ENCODE measurements at regions not wholly inside any gene's neighbourhood (a gene's known extent, or its start where the extent isn't known, plus 50 kb on each side); places are given as distances from the start of the nearest gene placed in this dataset.
A peak's percentile ranks its signal among the peaks of the same experiment; 100 is the strongest.

- Histone ChIP-seq H3K9me3 (ENCODE audit: control insufficient read depth, low read length) (peaks cover 2% of the 10 kb centered on the region), H3K27me3 (replicated peaks; ENCODE audit: control insufficient read depth, insufficient read depth, low read length) (no peaks in the 10 kb centered on the region), H3K4me3 (ENCODE audit: low read length) (no peak overlapping the region), H3K36me3 (ENCODE audit: control insufficient read depth, insufficient read depth, low read length, severe bottlenecking) (no peaks in the 10 kb centered on the region), H3K9ac (ENCODE audit: low read length) (no peak overlapping the region), H3K4me1 (ENCODE audit: control insufficient read depth, insufficient read depth, low read length) (no peaks in the 10 kb centered on the region)
- DNase-seq (ENCODE audit: low read depth) = no peak
These were observed 68.7 kb upstream of the ADAMTS9 start for GRCh38 chr3:64756398-64756986.

DNA sequence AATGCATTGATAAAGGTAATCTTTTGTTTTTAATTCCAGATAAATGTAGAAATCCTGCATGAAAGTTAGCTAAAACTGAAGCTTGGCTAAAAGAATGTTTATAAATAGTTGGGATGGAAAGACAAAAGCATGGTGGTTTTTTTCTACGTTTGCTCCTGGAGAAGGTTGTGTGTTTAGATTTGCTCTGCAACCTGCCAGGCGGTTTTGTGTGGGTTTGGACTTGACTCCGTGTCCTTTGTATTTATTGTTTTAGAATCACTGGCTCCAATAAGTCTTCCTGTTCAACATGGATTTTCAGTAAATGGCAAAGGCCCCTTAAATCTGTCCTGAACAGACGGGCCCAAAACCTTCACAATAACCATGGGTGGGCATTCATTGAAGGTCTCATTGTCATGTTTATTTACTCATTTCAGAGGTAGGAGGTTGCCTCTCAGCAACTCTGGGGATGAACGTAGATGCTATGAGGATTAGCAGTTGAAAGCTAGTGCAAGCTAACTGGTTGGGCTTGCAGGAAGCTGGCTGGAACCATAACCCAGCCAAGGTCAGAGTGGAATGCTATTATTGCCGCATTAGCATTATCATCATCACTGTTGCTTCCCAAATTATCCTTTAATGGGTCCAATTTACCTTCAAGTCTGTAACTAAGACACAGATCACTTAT lies 60.6 kb upstream of the ADAMTS9 start:
- no peaks in the 10 kb centered on the region for H3K36me3 ChIP-seq (ENCODE audit: control insufficient read depth, insufficient read depth, low read length, severe bottlenecking)
- no peaks in the 10 kb centered on the region for H3K27me3 ChIP-seq (replicated peaks; ENCODE audit: control insufficient read depth, insufficient read depth, low read length)
- DNase-seq (ENCODE audit: low read depth) = no peak
- H3K4me3 ChIP-seq (ENCODE audit: low read length) = no peak overlapping the region
- peaks cover 6% of the 10 kb centered on the region for H3K9me3 ChIP-seq (ENCODE audit: control insufficient read depth, low read length)
- no peaks in the 10 kb centered on the region for H3K4me1 ChIP-seq (ENCODE audit: control insufficient read depth, insufficient read depth, low read length)
- no peak overlapping the region for H3K9ac ChIP-seq (ENCODE audit: low read length)

DNA sequence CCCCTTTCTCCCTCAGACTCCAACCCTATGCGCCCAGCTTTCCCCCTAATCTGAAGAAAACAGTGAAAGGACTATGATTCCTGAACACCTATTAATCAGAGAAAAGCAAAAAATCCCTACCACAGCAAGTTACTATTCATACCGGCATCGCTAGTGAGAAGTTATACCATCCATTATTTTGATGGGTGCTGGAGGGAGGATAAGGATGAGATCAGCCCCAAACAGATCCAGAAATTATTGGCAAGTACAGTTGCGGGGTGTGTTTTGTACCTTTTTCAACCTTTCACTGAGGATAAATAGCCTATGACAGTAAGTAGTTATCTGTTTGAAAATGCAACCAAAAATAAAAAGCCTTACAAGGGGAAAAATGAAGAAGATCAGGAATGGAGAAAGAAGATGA lies 59.9 kb upstream of the ADAMTS9 start:
- Histone ChIP-seq H3K9me3 (ENCODE audit: control insufficient read depth, low read length) (peaks cover 6% of the 10 kb centered on the region), H3K9ac (ENCODE audit: low read length) (no peak overlapping the region), H3K4me1 (ENCODE audit: control insufficient read depth, insufficient read depth, low read length) (no peaks in the 10 kb centered on the region), H3K36me3 (ENCODE audit: control insufficient read depth, insufficient read depth, low read length, severe bottlenecking) (no peaks in the 10 kb centered on the region), H3K27me3 (replicated peaks; ENCODE audit: control insufficient read depth, insufficient read depth, low read length) (no peaks in the 10 kb centered on the region), H3K4me3 (ENCODE audit: low read length) (no peak overlapping the region)
- DNase-seq (ENCODE audit: low read depth) = no peak

DNA sequence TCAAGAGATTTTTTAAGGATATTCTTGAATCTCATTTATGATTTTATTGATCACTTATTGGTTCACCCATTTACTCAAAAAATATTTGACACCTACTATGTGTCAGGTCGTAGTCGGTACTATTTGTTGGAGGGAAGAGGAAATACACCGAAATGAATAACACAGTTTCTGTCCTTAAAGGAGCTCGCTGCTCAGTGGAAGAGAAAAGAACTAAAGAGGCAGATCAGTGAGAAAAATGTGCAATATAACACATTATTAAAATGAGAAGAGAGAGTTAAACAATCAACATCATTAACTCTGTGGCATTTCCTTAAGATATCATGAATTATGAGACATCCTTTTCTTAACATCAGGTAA lies 56.1 kb upstream of the ADAMTS9 start:
- Histone ChIP-seq H3K4me1 (ENCODE audit: control insufficient read depth, insufficient read depth, low read length) (peaks cover 18% of the 10 kb centered on the region), H3K9ac (ENCODE audit: low read length) (no peak overlapping the region), H3K36me3 (ENCODE audit: control insufficient read depth, insufficient read depth, low read length, severe bottlenecking) (no peaks in the 10 kb centered on the region), H3K9me3 (ENCODE audit: control insufficient read depth, low read length) (no peaks in the 10 kb centered on the region), H3K27me3 (replicated peaks; ENCODE audit: control insufficient read depth, insufficient read depth, low read length) (no peaks in the 10 kb centered on the region), H3K4me3 (ENCODE audit: low read length) (no peak overlapping the region)
- DNase-seq (ENCODE audit: low read depth) = no peak

- Histone ChIP-seq H3K4me3 (ENCODE audit: low read length) (no peak overlapping the region), H3K9ac (ENCODE audit: low read length) (no peak overlapping the region), H3K36me3 (ENCODE audit: control insufficient read depth, insufficient read depth, low read length, severe bottlenecking) (no peaks in the 10 kb centered on the region), H3K27me3 (replicated peaks; ENCODE audit: control insufficient read depth, insufficient read depth, low read length) (no peaks in the 10 kb centered on the region), H3K9me3 (ENCODE audit: control insufficient read depth, low read length) (no peaks in the 10 kb centered on the region), H3K4me1 (ENCODE audit: control insufficient read depth, insufficient read depth, low read length) (peaks cover 18% of the 10 kb centered on the region)
- DNase-seq (ENCODE audit: low read depth) = no peak
These were observed 55.5 kb upstream of the ADAMTS9 start for GRCh38 chr3:64743156-64743886.

DNA sequence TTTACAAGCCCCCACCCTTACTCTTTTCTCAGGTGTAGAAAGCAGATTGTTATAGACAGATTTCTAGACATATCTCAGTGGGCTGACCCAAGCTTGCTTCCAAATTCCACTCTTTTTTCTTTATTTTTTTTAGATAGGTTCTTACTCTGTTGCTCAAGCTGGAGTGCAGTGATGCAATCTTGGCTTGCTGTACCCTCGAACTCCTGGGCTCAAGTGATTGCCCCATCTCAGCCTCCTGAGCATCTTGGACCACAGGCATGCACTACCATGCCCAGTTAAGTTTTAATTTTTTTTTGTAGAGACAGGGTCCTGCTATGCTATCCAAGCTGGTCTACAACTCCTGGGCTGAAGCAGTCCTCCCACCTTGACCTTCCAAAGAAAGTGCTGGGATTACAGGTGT lies 53.5 kb upstream of the ADAMTS9 start:
- no peaks in the 10 kb centered on the region for H3K36me3 ChIP-seq (ENCODE audit: control insufficient read depth, insufficient read depth, low read length, severe bottlenecking)
- no peak overlapping the region for H3K4me3 ChIP-seq (ENCODE audit: low read length)
- no peak overlapping the region for H3K9ac ChIP-seq (ENCODE audit: low read length)
- H3K4me1 ChIP-seq (ENCODE audit: control insufficient read depth, insufficient read depth, low read length) = peaks cover 18% of the 10 kb centered on the region
- peak; percentile 91 for DNase-seq (ENCODE audit: low read depth)
- no peaks in the 10 kb centered on the region for H3K9me3 ChIP-seq (ENCODE audit: control insufficient read depth, low read length)
- no peaks in the 10 kb centered on the region for H3K27me3 ChIP-seq (replicated peaks; ENCODE audit: control insufficient read depth, insufficient read depth, low read length)

DNA sequence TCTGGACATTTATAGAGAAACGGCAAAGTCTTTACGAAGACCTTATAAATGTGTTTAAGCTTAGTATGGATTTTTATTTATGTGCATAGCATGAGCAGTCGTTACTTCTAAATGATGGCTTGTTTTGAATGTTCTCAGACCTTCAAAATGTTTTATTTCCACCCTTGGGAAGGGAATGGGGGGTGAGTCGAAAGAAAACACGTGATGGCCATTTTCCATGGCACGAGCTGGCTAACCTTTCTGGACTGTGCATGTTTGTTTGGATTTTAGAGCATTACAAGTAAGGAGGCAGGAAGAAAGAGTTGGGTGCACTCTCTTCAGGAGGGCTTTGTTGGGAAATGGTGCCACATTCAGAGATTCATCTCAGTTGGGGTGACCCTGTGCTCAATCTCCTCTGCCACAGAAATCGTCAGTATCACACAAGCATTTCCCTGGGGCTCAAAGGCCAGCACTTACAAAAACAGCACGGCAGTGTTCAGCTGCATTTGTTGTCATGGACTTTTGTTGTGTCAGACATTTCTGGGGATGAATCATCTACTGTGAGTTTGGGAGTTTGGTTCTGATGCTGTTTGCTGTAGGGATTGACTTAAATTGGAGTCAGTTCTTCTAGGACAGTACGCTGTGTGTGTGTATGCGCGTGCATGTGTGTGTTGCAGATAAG lies 52.3 kb upstream of the ADAMTS9 start:
- H3K27me3 ChIP-seq (replicated peaks; ENCODE audit: control insufficient read depth, insufficient read depth, low read length) = no peaks in the 10 kb centered on the region
- no peaks in the 10 kb centered on the region for H3K36me3 ChIP-seq (ENCODE audit: control insufficient read depth, insufficient read depth, low read length, severe bottlenecking)
- DNase-seq (ENCODE audit: low read depth) = peak; percentile 71
- H3K4me3 ChIP-seq (ENCODE audit: low read length) = no peak overlapping the region
- H3K4me1 ChIP-seq (ENCODE audit: control insufficient read depth, insufficient read depth, low read length) = peaks cover 18% of the 10 kb centered on the region
- no peaks in the 10 kb centered on the region for H3K9me3 ChIP-seq (ENCODE audit: control insufficient read depth, low read length)
- no peak overlapping the region for H3K9ac ChIP-seq (ENCODE audit: low read length)
